GM21576 (cell line): ENCODE measurements at regions not wholly inside any gene's neighbourhood (a gene's known extent, or its start where the extent isn't known, plus 50 kb on each side); places are given as distances from the start of the nearest gene placed in this dataset.

Experiments
- ATAC-seq: cut with Tn5 transposase; IDR thresholded peaks from one replicate; pipeline ENCODE4 v1.9.1; 2021; ENCODE audit warnings: mild to moderate bottlenecking, moderate library complexity; ENCODE audit not compliant: unreplicated experiment

DNA sequence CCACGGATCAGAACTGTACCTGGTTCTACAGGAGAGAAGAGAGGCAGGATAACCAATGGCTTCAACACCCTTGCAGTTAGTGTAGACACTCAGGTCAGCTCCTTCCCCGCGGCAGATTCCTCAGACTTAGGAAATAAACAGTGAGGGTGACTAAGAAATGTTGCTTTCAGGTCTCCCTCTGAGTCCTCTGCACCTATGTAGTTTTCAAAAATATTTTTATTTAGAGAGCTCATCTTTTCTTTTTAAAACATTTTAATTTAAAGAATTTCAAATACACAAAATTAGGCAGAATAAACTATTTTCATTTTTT is 195.2 kb downstream of the KLF12 start:
- ATAC-seq, result no peak

DNA sequence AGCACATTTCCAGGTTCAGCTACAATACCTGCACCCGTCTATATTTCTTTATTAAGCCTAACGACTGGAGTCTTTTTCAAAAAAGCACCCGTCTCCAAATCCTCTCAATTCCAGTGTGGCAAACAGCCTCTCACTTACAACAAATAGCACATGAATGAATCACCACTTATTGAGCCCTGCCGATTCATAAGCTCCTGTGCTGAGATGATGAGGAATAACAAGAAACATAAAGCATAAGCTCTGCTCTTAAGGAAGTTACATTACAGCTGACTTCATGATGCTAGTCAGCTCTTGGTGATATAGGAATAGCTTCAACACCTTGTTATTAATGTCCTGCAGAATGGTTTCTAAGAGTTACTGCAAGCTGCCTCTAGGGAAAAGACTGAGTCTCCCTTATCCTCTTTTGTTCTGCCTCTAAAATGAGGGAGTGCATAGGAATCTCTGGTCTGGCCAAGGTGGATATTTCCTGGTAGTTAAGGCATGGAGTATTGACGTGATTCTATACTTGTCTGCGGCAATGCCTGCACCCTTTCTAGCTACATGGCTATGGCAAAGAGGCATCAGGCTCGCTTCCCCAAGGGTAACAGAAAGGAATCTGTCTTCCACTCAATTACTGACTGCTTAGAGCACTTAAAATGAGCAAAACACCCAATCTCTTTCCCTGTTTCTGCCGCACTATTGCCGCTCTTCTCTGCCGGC is 195.7 kb downstream of the KLF12 start:
- no peak for ATAC-seq

DNA sequence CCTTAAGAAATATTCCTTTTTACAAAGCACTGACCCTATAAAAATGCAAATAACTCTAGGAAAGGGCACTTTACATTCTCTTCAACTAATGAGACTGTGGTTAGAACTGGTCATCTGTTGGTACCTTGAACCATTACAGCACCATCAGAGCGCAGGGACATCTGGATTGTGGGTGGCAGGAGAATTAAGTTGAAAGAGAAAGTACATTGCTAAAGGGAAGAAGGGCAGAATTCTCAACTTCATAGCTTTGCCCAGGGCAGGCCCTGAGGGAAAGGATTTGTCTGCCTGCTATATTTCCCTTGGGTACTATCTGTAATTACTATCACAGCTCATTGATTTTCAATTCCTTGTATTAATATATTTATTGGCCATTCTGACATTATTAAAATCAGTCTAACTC is 196.8 kb downstream of the KLF12 start:
- ATAC-seq, result no peak

DNA sequence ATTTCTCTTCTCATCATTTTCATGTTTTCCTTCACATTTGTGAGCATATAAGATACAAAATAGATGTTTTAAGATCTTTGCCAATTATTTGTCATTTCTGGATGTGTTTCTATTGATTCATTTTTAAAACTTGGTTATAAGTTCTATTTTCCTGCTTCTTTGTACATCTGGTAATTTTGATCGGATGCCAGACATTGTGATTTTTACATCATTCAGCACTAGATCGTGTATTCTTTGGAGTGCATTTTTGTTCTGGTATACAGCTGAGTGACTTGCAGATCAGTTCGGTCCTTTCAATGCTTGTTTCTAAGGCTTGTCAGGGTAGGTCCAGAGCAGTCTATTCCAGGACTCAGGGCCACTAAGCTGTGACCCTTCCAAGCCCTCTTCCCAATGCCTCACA is 198.2 kb downstream of the KLF12 start:
- ATAC-seq, result no peak

DNA sequence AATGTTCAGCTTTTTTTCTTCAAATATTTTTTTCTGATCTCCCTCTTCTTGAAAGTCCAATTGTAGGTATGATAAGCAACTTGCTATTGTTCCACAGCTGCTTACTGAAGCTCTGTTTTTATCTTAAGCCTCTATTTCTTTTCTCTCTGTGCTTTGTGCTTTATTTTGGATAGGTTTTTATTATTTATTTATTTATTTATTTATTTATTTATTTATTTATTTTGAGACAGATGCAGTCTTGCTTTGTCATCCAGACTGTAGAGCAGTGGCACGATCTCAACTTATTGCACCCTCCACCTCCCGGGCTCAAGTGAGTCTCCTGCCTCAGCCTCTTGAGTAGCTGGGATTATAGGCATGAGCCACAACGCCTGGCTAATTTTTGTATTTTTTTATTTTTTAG is 199.4 kb downstream of the KLF12 start:
- ATAC-seq, result no peak

DNA sequence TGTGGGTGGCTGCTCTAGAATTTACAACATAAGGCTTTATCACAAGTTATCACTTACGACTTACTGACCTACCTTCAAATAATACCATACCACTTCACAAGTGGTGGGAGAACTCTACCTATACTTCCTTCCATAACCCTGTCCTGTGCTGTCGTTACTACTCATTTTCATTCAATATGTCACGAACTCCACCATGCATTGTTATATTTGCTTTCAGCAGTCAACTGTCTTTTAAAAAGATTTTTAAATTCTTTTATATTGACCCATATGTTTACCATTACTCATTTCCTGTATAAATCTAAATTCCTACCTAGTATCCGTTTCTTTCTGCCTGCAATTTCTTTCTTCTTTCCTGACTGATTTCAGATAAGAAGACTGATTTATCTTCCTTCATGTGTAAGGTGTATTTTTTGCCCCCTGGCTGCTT is 200.0 kb downstream of the KLF12 start:
- no peak for ATAC-seq

DNA sequence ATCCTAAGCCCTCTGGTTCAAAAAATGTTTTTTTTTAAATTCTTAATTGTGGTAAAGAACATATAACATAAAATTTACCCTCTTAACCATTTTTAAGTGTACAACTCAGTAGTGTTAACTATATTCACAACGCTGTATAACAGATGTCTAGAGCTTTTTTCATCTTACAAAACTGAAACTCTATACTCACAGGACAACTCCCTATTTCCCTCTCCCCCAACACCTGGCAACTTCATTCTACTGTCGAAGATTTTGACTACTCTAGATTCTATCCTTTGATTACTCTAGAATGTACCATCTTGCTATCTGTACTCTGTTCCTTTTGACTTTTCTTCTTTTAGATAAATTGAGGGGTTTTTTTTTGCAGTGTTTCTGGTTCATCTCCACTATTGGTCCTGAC is 200.4 kb downstream of the KLF12 start:
- peak; percentile 40 for ATAC-seq

DNA sequence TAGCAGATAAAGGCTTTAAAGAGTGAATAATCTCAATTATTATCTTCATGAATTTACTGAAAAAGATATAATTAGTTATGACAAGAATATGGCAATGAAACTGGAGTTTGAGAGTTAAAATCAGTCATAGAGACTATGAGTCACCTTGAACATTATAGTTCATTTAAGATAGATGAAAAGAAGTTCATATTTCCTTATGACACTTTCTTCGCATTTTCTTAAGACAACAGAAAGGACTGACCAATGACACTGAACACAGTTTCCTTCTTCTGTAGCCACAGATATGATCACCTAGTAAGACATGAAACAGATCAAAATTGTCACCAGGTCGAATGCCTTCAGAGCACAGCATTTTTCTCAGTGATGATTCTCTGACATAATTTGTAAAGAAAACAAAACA is 202.1 kb downstream of the KLF12 start:
- no peak for ATAC-seq

DNA sequence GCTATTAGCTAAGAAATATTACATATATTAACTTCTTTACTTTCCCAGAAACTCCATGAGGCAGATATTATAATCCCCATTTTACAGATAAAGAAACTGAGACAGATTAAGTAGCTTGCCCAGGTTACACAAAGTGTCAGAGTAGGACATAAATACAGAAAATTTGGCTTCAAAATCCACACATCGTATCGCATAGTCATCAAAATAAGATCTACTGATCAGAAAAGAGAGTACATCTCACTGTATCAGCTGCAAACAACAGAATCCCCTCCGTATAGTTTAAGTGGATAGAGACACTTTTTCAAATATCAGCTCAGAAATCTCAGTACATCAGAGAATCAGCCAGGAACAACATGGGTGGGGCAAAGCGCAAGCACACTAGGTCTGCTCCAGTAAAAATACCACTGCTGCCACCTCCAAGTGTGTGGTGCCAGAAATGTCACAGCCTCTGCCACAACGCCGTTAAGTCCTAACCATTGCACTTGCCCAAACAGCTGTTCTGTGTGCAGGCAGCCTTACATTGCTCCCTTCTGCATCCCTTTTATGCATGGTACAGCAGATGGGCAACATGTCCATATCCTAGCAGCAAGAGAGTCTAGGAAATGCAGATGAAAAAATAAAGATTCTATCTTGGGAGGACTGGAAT is 204.8 kb downstream of the KLF12 start:
- ATAC-seq, result no peak

DNA sequence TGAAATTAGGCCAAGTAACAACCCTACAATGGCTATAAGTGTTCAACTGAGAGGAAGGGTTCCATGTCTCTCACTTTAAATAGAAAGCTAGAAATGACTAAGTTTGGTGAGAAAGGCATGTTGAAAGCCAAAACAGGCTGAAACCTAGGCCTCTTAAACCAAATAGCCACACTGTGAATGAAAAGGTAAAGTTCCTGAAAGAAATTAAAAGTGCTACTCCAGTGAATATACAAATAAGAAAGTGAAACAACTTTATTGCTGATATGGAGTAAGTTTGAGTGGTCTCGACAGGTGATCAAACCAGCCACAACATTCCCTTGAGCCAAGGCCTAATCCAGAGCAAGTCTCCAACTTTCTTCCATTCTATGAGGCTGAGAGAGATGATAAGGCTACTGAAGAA is 209.6 kb downstream of the KLF12 start:
- ATAC-seq, result peak; percentile 91

DNA sequence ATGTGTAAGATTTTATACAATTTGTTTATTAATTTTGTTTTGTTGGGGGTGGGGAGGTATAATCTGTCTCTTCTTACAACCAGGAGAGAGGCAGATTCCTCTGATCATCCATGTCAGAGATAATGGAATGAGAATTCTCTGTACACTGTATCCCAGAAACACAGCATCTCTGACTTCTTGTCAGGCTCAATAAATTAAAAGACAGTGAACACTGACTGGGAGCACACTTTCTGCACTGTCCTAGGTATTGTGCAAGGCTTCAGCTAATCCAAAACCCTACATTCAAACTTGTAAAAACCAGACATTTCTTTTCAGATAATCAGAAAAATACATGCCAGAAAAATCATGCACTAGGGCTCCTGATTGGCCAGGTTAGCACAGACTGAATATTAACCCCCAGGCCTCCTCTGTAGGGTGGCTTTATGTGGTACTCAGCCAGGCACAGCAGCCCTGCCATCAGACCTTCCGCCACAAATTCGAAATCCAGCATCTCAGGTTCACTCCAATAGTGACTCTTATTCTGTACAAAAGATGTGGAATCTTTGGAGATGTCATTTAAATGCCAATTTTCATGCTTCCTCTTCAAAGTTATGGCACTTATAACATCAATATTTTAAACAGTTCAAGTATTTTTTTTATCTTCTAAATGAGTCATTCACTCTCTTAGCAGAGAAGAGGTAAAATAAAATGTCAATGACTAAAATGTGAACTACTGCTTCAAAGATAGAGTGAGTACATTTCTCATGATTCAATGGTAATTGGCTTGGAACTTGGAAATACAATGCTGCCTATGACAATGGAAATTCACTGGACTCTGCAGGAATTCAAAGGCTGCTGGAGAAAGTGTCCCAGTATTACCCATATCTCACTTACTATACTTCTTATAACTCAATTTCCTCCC is 211.5 kb downstream of the KLF12 start:
- ATAC-seq, result no peak

DNA sequence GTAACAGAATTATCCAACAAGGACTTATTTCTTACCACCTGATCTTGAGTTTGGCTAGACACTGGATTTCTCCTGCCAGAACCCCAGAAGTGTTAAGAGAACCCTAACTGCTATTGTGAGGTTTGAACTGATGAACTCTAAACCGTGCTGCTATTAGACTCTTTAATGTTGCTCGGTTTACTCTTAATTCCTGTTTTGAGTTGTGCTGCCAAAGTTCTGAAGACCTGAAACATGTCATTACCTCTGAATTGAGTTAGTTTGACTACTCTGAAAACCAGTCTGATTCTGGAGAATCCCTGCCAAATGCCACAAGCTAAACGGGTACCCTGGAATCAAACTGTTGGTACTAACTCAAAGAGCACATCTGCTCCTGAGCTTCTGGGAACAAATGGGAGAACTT is 215.5 kb downstream of the KLF12 start:
- ATAC-seq, result no peak

DNA sequence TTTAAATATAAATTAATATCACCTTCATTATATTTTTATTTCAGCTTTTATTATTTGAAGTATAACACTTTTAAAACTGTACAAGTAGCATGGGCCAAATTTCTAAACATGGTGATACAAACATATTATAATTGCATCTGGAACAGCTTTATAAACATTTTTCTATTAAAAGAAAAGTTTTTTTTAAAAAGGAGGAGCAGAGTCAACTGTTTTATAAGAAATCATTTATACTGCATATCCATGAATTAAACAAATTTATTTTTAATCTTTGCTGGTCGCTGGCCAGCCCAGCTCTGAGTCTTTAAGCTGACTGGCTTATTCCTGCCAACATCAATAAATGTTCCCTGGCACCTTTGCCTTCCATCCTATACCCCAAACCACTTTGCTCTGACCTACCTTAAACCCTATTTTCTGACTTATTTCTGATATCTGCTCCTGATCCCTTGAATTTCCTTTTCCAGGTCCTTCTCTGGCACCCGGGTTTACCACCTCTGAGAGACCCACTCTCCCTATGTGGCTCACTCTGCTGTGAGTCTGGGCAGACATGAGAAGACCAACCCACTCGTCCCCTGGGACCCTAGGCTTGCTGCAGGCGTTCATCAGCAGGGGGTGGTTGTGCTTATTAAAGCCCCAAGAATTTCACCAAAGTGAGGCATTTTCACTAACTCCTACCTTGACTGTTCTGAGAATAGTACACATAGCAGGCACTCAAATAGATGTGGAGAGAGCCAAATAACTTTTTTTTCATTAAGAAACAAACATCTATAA is 220.3 kb downstream of the KLF12 start:
- ATAC-seq, result peak; percentile 60

DNA sequence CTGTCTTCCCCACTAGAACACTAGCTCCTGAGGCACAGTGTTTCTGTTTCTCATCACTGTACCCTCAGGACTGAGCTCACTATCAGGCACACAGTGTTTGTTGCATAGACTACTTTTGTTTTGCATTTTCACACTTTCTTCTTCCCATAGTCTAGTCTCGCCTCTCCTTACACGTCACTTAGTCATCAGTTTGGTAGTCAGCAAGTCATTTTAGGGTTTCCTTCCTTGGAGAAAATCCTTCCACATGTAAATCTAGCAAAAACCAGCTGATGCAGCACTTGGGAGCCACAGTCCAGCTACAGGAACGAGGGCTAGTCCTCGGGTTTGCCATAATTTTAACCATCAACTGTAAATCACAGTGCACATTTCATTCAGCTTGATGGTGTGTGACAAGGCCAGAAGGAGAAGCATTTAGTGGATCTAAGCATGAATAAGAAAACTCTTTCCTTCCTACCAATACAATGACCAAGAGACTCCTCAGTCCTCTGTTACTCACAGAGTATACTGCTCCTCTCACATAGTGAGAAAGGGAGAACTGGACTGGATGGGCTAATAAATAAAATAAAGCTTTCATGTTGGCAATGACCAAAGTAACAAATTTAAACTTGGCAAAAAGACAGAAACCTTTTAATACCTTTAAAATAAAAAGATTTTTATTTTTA is 221.0 kb downstream of the KLF12 start:
- peak; percentile 44 for ATAC-seq

DNA sequence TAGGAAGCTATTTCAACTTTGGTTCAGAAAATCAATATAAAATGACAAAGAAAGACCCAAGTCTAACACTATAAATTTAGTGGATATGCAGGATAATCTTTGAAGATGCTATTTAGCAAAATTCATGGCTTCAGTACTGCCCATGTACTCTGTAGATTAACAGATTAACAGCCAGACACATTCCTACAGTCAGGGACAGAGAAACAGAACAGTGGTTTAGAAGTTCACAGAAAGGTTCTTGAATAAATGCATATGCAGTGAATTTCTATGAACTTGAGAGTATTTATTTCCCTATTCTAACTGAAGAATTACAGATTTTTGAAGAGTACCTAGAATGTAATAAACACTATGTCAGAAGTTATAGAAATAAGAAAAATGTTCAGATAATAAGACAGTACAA is 222.8 kb downstream of the KLF12 start:
- no peak for ATAC-seq

DNA sequence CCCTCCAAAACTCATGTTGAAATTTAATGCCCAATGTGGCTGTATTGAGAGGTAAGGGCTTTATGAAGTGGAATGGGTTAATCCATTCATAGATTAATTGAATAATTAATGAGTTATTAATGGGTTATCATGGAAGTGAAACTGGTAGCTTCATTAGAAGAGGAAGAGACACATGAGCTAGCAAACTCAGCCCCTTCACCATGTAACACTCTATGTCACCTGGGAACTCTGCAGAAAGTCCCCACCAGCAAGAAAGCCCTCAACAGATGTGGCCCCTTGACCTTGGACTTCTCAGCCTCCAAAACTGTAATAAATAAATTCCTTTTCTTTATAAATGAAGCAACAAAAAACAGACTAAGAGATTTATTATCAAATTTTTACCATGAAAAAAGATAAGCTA is 223.5 kb downstream of the KLF12 start:
- no peak for ATAC-seq

DNA sequence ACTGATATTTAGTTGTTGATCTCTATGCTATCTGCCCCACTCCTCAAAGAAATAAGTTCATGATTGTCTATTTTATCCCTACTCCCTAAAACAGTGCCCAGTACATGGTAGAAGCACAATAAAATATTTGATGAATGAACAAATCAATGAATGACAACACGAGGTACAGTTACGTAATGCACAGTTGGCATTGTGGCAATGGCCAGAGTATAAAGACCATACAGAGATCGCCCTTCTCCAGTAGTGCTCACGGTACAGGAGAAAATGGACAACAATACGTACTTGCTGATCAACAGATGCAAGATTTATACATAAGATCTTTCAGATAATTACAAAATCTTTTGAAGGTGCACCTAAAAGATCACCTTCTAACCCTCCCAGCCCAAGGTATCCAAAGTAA is 225.4 kb downstream of the KLF12 start:
- ATAC-seq, result no peak

DNA sequence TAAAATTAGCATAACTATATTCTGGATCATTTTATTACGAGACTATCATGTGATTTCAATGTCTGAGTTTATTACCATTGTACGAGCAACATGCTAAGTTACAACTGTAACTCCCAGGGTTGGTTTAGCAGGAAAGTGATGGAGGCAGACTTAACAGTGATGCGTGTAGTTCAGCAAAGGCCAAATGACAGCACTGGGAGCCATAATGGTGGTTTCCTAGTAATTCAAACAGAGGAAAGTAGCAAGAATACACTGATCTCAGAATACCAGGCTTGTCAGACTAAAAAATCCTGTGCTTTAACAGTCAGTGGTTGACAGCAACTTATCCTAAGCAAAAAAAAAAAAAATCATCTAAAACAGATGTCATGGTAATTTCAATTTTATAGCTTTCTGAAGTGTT is 229.6 kb downstream of the KLF12 start:
- ATAC-seq, result no peak

DNA sequence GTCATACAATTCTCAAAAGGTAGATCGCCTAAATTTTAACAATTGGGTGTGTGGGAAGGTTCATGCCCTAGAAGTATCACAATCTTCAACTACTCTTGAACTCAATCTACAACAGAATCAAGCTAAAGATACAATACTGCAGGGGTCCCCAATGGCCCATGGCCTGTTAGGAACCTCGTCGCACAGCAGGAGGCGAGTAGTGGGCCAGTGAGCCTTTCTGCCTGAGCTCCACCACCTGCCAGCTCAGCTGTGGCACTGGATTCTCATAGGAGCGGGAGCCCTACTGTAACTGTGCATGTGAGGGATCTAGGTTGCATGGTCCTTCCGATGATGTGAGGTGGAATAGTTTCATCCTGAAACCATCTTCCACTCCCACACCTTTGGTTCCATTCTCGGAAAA is 230.6 kb downstream of the KLF12 start:
- no peak for ATAC-seq

DNA sequence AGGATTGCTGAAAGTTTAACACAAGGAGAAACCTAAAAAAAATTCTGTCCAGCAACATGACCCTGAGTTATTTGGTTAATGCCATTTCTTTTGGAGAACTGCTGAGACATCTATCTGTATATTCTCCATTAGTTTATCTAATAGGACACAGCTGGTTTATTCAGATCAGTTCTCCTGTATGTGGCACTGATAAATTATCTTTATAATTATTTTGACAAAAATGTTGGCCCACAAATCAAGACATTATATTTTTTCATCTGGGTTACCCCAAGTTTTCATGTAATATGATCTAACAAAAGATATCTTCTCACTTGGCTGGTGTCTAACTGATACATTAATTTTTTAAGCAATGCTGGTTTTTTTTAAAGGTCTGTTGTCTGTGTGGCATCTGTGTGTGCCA is 231.4 kb downstream of the KLF12 start:
- ATAC-seq, result no peak

DNA sequence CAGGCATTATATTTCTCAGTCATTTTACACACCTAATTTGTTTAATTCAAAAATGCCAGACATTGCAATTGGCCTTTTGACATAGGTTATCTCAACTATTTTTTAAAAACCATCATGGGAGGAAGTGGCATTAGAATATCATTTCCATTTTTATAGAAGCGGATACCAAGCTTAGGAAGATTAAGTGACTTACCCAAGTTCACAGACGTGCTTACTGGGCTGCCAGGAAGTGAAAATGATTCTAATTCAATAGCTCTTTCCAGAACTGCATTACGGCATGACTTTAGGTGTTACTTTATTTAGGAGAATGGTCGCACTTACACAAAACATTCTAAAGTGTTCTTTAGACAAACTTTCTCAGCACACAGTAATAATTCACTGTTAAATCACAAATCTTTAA is 231.9 kb downstream of the KLF12 start:
- ATAC-seq, result no peak
